ENCODE measurements at regions not wholly inside any gene's neighbourhood (a gene's known extent, or its start where the extent isn't known, plus 50 kb on each side); places are given as distances from the start of the nearest gene placed in this dataset.
A peak's percentile ranks its signal among the peaks of the same experiment; 100 is the strongest.
"Not testable (repeated sequence)": the region's sequence is repeated elsewhere in the genome, so short reads cannot be mapped to it uniquely, and the experiment has no call there.

DNA sequence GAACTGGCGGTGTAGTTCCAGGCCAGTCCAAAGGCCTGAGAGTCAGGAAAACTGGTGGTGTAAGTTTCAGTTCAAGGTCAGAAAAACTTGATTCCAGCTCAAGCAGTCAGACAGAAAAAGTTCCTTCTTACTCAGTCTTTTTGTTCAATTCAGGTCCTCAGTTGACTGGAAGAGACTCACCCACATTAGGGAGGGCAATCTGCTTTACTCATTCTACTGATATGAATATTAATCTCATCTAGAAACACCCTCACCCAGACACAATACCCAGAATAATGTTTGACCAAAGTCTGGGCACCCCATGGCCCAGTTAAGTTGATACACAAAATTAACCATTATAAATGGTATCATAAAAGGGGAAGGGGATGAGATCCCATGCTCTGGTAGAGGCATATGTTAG lies 50.1 kb upstream of the LTA4H start:
- no peak for DNase-seq (ENCODE audit: low spot score)

- not testable (repeated sequence) for DNase-seq (ENCODE audit: low spot score)
Observed at GRCh38 chr12:96086190-96086589, 50.8 kb upstream of the LTA4H start.

- DNase-seq (ENCODE audit: low spot score) = no peak
Observed at GRCh38 chr12:96091833-96092232, 56.4 kb upstream of the LTA4H start.

DNA sequence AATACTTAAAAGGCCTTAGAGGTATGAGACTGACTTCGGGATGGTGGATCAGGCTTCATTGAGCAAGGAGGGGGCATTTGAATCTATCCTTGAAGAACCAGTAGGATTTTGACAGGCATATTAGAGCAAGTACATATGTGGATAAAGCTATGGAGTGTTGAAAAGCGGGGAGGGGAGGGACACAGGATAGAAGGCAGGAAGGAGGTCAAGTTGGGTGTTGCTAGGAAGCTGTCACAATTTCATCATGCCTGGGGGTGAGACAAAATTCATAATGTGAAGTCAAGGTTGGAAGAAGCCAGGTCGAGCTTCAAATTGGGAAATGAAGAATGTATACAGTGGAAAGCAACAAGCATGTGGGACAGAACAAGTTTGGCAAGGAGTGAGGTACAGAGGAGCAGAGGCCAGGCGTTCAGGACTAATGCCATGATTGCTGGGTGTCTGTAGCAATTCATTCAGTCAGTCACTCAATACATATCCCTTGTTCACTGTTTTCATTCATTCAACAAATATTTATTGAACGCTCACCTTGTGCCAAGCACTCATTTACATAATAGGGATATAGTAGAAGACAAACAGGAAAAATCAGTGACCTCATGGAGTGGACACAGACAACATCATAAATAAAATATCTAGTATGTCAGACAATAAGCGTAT lies 58.3 kb upstream of the LTA4H start:
- DNase-seq (ENCODE audit: low spot score) = no peak

GRCh38 chr12:96094201-96094600 lies 58.8 kb upstream of the LTA4H start:
- peak; percentile 76 for DNase-seq (ENCODE audit: low spot score)

GRCh38 chr12:96098631-96099030 lies 63.2 kb upstream of the LTA4H start:
- no peak for DNase-seq (ENCODE audit: low spot score)

DNA sequence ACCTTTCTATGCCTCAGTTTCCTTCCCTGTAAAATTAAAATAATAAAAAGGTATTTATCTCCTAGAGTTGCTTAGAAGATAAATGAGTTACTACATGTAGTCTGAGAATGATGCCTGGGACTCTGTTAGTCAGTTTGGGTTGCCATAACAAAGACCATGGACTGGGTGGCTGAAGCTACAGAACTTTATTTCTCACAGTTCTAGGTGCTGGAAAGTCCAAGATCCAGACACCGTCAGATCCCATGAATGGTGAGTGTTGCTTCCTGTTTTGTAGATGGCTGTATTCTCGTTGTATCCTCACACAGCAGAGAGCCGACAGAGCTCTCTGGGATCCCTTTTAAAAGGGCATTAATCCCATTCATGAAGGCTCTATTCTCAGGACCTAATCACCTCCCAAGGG lies 64.0 kb upstream of the LTA4H start:
- no peak for DNase-seq (ENCODE audit: low spot score)

- DNase-seq (ENCODE audit: low spot score) = no peak
Observed at GRCh38 chr12:96099986-96100385, 64.6 kb upstream of the LTA4H start.

GRCh38 chr12:96101806-96102205 lies 66.4 kb upstream of the LTA4H start:
- no peak for DNase-seq (ENCODE audit: low spot score)

GRCh38 chr12:96103067-96103644 lies 67.8 kb upstream of the LTA4H start:
- DNase-seq (ENCODE audit: low spot score) = no peak

DNA sequence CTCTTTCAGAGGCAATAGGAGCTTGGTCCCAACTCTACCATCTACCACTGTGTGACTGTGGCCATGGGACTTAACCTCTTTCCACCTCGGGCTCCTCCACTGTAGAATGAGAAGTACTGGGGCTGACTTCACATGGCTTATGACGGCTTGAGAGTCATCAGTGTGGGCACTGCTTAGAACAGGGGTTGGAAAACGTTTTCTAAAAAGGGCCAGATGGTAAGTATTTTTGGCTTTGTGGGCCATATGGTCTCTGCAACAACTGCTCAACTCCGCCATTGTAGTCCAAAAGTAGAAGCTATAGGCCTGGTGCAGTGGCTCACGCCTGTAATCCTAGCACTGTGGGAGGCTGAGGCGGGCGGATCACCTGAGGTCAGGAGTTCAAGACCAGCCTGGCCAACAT lies 69.2 kb upstream of the LTA4H start:
- no peak for DNase-seq (ENCODE audit: low spot score)

GRCh38 chr12:96106137-96106536 lies 70.8 kb upstream of the LTA4H start:
- DNase-seq (ENCODE audit: low spot score) = no peak

DNA sequence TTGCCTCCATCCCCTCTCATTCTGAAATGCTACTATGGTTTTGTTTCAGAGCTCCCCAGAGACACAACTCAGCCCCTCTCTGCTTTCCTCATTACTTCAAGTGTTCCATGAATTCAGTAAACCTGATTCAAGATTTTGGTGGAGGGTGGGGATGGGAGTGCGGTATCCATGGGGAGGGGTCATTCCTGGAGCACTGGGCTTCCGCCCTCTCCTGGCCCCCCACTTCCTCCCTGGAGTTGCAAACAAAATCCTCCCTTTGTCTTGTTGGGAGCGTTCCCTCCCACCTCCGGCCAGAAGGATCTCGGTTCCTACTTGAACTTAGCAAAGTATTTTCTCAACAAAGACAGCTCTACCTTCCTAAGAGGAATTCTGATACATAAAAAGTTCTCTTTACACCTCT lies 71.8 kb upstream of the LTA4H start:
- no peak for DNase-seq (ENCODE audit: low spot score)

GRCh38 chr12:96108321-96108720 lies 72.9 kb upstream of the LTA4H start:
- no peak for DNase-seq (ENCODE audit: low spot score)

DNA sequence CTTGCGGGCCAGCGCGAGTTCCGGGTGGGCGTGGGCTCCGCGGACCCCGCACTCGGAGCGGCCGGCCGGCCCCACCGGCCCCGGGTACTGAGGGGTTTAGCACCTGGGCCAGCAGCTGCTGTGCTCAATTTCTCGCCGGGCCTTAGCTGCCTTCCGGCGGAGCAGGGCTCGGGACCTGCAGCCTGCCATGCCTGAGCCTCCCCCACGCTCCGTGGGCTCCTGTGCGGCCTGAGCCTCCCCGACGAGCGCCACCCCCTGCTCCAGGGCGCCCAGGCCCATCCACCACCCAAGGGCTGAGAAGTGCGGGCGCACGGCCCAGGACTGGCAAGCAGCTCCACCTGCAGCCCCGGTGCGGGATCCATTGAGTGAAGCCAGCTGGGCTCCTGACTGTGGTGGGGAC lies 73.6 kb upstream of the LTA4H start:
- not testable (repeated sequence) for DNase-seq (ENCODE audit: low spot score)

DNA sequence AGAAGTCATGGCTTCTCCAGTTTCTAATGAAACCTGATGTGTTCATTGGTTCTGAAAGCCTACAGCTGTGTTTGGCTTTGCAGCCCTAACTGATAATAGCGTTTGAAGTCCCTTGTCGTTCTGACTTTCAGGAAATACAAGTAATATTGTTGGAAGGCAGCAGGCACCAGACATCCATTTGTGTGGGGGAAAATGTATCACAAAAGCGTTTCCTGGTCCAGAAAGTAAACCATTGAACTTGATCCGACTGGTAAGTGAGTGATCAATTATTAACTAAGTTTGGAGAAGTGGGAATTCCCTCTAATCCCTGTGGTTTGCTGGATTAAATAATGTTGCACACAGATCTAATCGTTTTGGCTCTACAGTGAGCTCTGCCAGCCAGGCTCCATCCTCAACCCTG lies 77.3 kb upstream of the LTA4H start:
- DNase-seq (ENCODE audit: low spot score) = no peak

- DNase-seq (ENCODE audit: low spot score) = no peak
Observed at GRCh38 chr12:96117460-96117859, 76.7 kb upstream of the ELK3 start.

DNA sequence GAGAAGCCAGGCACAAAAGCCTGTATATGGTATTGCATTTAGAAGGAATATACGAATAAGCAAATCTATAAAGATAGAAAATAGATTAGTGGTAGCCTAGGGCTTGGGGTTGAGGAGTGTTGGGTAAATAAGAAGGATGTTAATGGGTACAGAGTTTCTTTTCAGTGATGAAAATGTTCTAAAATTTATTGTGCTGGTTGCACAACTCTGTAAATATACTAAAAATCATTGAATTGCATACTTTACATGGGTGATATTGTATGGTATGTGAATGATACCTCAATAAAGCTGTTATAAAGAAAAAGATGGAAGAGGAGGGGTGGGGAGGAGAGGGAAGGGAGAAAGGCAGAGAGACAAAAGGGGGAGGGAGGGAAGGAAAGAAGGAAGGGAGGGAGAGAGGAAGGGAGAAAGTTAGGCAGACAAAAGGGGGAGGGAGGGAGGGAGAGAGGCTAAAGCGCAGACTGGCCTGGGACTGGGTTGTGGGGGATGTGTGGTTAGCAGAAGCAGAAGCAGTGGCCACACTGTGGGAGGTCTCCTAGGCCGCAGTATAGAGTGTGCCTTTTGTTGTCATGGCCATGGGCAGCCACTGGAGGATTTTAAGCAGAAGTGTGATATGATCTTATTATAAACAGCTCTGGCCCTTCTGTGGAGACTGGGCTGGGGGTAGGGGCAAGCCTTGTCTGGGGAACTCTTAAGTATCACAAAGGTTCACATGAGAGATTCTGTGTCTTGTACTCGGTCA lies 73.6 kb upstream of the ELK3 start:
- no peak for DNase-seq (ENCODE audit: low spot score)

GRCh38 chr12:96121271-96121711 lies 72.9 kb upstream of the ELK3 start:
- DNase-seq (ENCODE audit: low spot score) = no peak

DNA sequence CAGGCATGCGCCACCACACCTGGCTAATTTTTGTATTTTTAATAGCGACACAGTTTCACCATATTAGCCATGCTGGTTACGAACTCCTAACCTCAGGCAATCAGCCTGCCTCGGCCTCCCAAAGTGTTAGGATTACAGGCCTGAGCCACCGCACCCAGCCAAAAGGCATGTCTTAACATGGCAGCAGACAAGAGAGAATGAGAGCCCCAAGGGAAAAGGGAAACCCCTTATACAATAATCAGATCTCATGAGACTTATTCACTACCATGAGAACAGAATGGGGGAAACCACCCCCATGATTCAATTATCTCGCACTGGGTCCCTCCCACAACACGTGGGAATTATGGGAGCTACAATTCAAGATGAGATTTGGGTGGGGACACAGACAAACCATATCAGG lies 65.9 kb upstream of the ELK3 start:
- DNase-seq (ENCODE audit: low spot score) = not testable (repeated sequence)

GRCh38 chr12:96130396-96131059 lies 63.6 kb upstream of the ELK3 start:
- no peak for DNase-seq (ENCODE audit: low spot score)

DNA sequence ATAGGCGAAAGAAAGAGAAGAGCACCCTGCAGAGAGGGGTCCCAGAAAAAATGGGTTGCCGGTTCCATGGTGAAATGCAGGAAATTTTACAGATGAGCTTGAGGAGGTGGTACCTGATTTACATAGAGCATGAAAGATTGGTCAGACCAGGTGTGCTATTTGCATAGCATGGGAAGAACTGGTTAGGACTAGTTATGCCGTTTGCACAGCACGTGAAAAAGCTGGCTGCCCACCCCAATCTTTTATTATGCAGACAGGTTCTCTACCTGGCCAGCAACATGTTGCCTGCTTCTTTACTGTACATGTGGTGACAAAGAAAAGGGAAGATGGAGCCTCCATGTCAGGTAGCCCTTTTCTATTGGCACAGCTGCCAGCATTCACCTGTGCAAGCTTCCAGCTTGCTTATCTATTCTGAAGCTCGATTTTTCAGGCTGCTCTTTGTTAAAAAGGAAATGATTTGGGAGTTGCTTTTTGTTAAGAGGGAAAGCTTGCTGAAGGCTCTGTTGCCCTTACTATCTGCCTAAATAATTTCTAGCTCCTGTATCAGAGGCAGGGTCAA lies 62.9 kb upstream of the ELK3 start:
- no peak for DNase-seq (ENCODE audit: low spot score)

- no peak for DNase-seq (ENCODE audit: low spot score)
Observed at GRCh38 chr12:96132819-96133218, 61.4 kb upstream of the ELK3 start.

All from LoVo (cell line).